ENCODE measurements at regions not wholly inside any gene's neighbourhood (a gene's known extent, or its start where the extent isn't known, plus 50 kb on each side); places are given as distances from the start of the nearest gene placed in this dataset.
A peak's percentile ranks its signal among the peaks of the same experiment; 100 is the strongest.

GRCh38 chr15:31930967-31931366 is 99.3 kb upstream of the CHRNA7 start:
- FAIRE-seq = no peak
- TF ChIP-seq POLR2A (IDR thresholded peaks at IDR 0.05; ENCODE audit: low read depth, low read length) = no peak
- no peak for TF ChIP-seq SUPT20H (IDR thresholded peaks at IDR 0.05; ENCODE audit: borderline replicate concordance, control insufficient read depth, low read depth, low read length)
- no peak for TF ChIP-seq SMAD5 (IDR thresholded peaks at IDR 0.05; ENCODE audit: low read depth)
- no peak for TF ChIP-seq RAD21 (IDR thresholded peaks at IDR 0.05; ENCODE audit: insufficient read depth, low read depth, low read length)
- no peak for TF ChIP-seq REST (IDR thresholded peaks at IDR 0.05; ENCODE audit: low read depth, low read length)
- TF ChIP-seq MTA3 (IDR thresholded peaks at IDR 0.05; ENCODE audit: borderline replicate concordance, low read length) = no peak
- no peak for TF ChIP-seq POLR2AphosphoS2 (IDR thresholded peaks at IDR 0.05; ENCODE audit: low read depth, low read length)
- ATAC-seq = peak; percentile 39
- Histone ChIP-seq H3K4me3 (no peak overlapping the region), H2AFZ (ENCODE audit: control insufficient read depth, low read depth, low read length) (no peak overlapping the region), H3K27ac (ENCODE audit: control insufficient read depth, insufficient read depth) (no peak overlapping the region), H3K4me1 (ENCODE audit: control insufficient read depth, insufficient read depth, low read length) (no peaks in the 10 kb centered on the region), H3K9me3 (replicated peaks; ENCODE audit: control insufficient read depth, insufficient read depth, low read length) (no peaks in the 10 kb centered on the region), H3K9ac (ENCODE audit: control insufficient read depth, insufficient read depth, low read length) (no peak overlapping the region), H3K36me3 (ENCODE audit: control insufficient read depth in 2 of 2, insufficient read depth in 2 of 2, low read length in 1 of 2) (no peaks in the 10 kb centered on the region), H3K27me3 (replicated peaks in 1 of 2; ENCODE audit: control insufficient read depth in 2 of 2, insufficient read depth in 2 of 2, low read length in 1 of 2) (no peaks in the 10 kb centered on the region), H4K20me1 (ENCODE audit: control insufficient read depth, insufficient read depth) (no peaks in the 10 kb centered on the region), H3K79me2 (ENCODE audit: control insufficient read depth, insufficient read depth, low read length) (no peaks in the 10 kb centered on the region), H3K4me2 (ENCODE audit: control insufficient read depth, insufficient read depth) (no peak overlapping the region)
- ChIA-PET CTCF (interaction anchor here (0.9 kb wide), 1 partner anchor 802 kb away, joined by 3 read pairs; no protein-coding TSS in a partner anchor), SMC1A (ENCODE audit: uncharacterized antibody, unreplicated experiment) (no interaction called here), POLR2A (no interaction called here), RAD21 (ENCODE audit: unreplicated experiment) (no interaction called here)
- BruUV-seq (replicated peaks) = no TSS peak
- DNase-seq (ENCODE audit: low read depth, low spot score) = no peak
- intact Hi-C loops (cut with micrococcal nuclease; ENCODE audit: unreplicated experiment) (no loop called here), in situ Hi-C loops (cut with MboI) (no loop called here)
- 50% methylated on average over 4 of the region's 4 CpGs for WGBS (ENCODE audit: insufficient coverage, insufficient replicate concordance, low lambda C conversion rate, missing lambda C conversion rate)

All from GM12878 (cell line).